ENCODE measurements at regions not wholly inside any gene's neighbourhood (a gene's known extent, or its start where the extent isn't known, plus 50 kb on each side); places are given as distances from the start of the nearest gene placed in this dataset.

- H4K20me1 ChIP-seq (ENCODE audit: insufficient read depth): no peaks in the 10 kb centered on the region
- H3K79me2 ChIP-seq (replicated peaks; ENCODE audit: insufficient read depth, low read length): no peaks in the 10 kb centered on the region
- no peak overlapping the region for H3K27ac ChIP-seq (ENCODE audit: low read length)
- TF ChIP-seq RAD21 (conservative IDR thresholded peaks at IDR 0.05) (no peak), TAF1 (IDR thresholded peaks at IDR 0.05; ENCODE audit: low read depth) (no peak), MXI1 (conservative IDR thresholded peaks at IDR 0.05; ENCODE audit: poor library complexity, severe bottlenecking) (no peak)
- H2AFZ ChIP-seq (ENCODE audit: low read depth, low read length): no peak overlapping the region
- H3K9ac ChIP-seq (ENCODE audit: low read length): no peak overlapping the region
- no peak overlapping the region for H3K4me2 ChIP-seq (ENCODE audit: low read length)
- H3K36me3 ChIP-seq (ENCODE audit: insufficient read depth, low read length): no peaks in the 10 kb centered on the region
- no peaks in the 10 kb centered on the region for H3K9me2 ChIP-seq (ENCODE audit: insufficient read depth, low read length)
- no peak overlapping the region for H3K4me3 ChIP-seq (ENCODE audit: low read length)
- no peaks in the 10 kb centered on the region for H3K27me3 ChIP-seq (ENCODE audit: insufficient read depth, low read depth, low read length)
- H3F3A ChIP-seq (ENCODE audit: insufficient read depth, low read length, poor library complexity, severe bottlenecking): no peaks in the 10 kb centered on the region
- no peaks in the 10 kb centered on the region for H3K9me3 ChIP-seq (ENCODE audit: low read length)
These were observed 885.1 kb upstream of the CADM2 start for GRCh38 chr3:84073664-84074063.

- TF ChIP-seq TAF1 (IDR thresholded peaks at IDR 0.05; ENCODE audit: low read depth): no peak
- TF ChIP-seq MXI1 (conservative IDR thresholded peaks at IDR 0.05; ENCODE audit: poor library complexity, severe bottlenecking): no peak
- TF ChIP-seq EP300 (conservative IDR thresholded peaks at IDR 0.05; ENCODE audit: poor library complexity, severe bottlenecking): no peak
- no peak for TF ChIP-seq RAD21 (conservative IDR thresholded peaks at IDR 0.05)
- no peak for TF ChIP-seq SMC3 (conservative IDR thresholded peaks at IDR 0.05; ENCODE audit: poor library complexity)
- no peak for TF ChIP-seq CTCF (IDR thresholded peaks at IDR 0.05; ENCODE audit: poor library complexity, severe bottlenecking)
- TF ChIP-seq POLR2AphosphoS5 (IDR thresholded peaks at IDR 0.05): no peak
- no peak for TF ChIP-seq EZH2 (IDR thresholded peaks at IDR 0.05; ENCODE audit: borderline replicate concordance, insufficient read depth, low read length, poor library complexity, severe bottlenecking)
- TF ChIP-seq REST (IDR thresholded peaks at IDR 0.05; ENCODE audit: borderline replicate concordance): no peak
These were observed 884.0 kb upstream of the CADM2 start for GRCh38 chr3:84074767-84075166.

GRCh38 chr3:84077479-84077878, 881.3 kb upstream of the CADM2 start:
- no peaks in the 10 kb centered on the region for H3K9me2 ChIP-seq (ENCODE audit: insufficient read depth, low read length)
- no peaks in the 10 kb centered on the region for H3K27me3 ChIP-seq (ENCODE audit: insufficient read depth, low read depth, low read length)
- no peak overlapping the region for H2AFZ ChIP-seq (ENCODE audit: low read depth, low read length)
- H3K4me3 ChIP-seq (ENCODE audit: low read length): no peak overlapping the region
- H3F3A ChIP-seq (ENCODE audit: insufficient read depth, low read length, poor library complexity, severe bottlenecking): no peaks in the 10 kb centered on the region
- no peak overlapping the region for H3K9ac ChIP-seq (ENCODE audit: low read length)
- no peaks in the 10 kb centered on the region for H3K9me3 ChIP-seq (ENCODE audit: low read length)
- no peak for TF ChIP-seq RAD21 (conservative IDR thresholded peaks at IDR 0.05)
- TF ChIP-seq TAF1 (IDR thresholded peaks at IDR 0.05; ENCODE audit: low read depth): no peak
- no peak for TF ChIP-seq EZH2 (IDR thresholded peaks at IDR 0.05; ENCODE audit: borderline replicate concordance, insufficient read depth, low read length, poor library complexity, severe bottlenecking)
- no peak for TF ChIP-seq MXI1 (conservative IDR thresholded peaks at IDR 0.05; ENCODE audit: poor library complexity, severe bottlenecking)
- no peak for TF ChIP-seq EP300 (conservative IDR thresholded peaks at IDR 0.05; ENCODE audit: poor library complexity, severe bottlenecking)
- TF ChIP-seq CTCF (IDR thresholded peaks at IDR 0.05; ENCODE audit: poor library complexity, severe bottlenecking): no peak
- no peak for TF ChIP-seq REST (IDR thresholded peaks at IDR 0.05; ENCODE audit: borderline replicate concordance)
- H3K27ac ChIP-seq (ENCODE audit: low read length): no peak overlapping the region
- no peak overlapping the region for H3K4me2 ChIP-seq (ENCODE audit: low read length)
- H3K36me3 ChIP-seq (ENCODE audit: insufficient read depth, low read length): no peaks in the 10 kb centered on the region
- H3K79me2 ChIP-seq (replicated peaks; ENCODE audit: insufficient read depth, low read length): no peaks in the 10 kb centered on the region
- H4K20me1 ChIP-seq (ENCODE audit: insufficient read depth): no peaks in the 10 kb centered on the region

More at GRCh38 chr3:84074767-84075166, 884.0 kb upstream of the CADM2 start:
- no peak overlapping the region for H3K27ac ChIP-seq (ENCODE audit: low read length)
- no peak overlapping the region for H3K4me3 ChIP-seq (ENCODE audit: low read length)
- no peak overlapping the region for H2AFZ ChIP-seq (ENCODE audit: low read depth, low read length)
- no peaks in the 10 kb centered on the region for H4K20me1 ChIP-seq (ENCODE audit: insufficient read depth)
- no peak overlapping the region for H3K4me2 ChIP-seq (ENCODE audit: low read length)
- H3K9ac ChIP-seq (ENCODE audit: low read length): no peak overlapping the region
- H3K36me3 ChIP-seq (ENCODE audit: insufficient read depth, low read length): no peaks in the 10 kb centered on the region
- no peaks in the 10 kb centered on the region for H3K9me3 ChIP-seq (ENCODE audit: low read length)
- no peaks in the 10 kb centered on the region for H3F3A ChIP-seq (ENCODE audit: insufficient read depth, low read length, poor library complexity, severe bottlenecking)
- H3K27me3 ChIP-seq (ENCODE audit: insufficient read depth, low read depth, low read length): no peaks in the 10 kb centered on the region
- H3K79me2 ChIP-seq (replicated peaks; ENCODE audit: insufficient read depth, low read length): no peaks in the 10 kb centered on the region
- no peaks in the 10 kb centered on the region for H3K9me2 ChIP-seq (ENCODE audit: insufficient read depth, low read length)
